Activated CD4-positive, CD25-positive, alpha-beta regulatory T cell (primary cell): ENCODE measurements at regions not wholly inside any gene's neighbourhood (a gene's known extent, or its start where the extent isn't known, plus 50 kb on each side); places are given as distances from the start of the nearest gene placed in this dataset.
"Not testable (repeated sequence)": the region's sequence is repeated elsewhere in the genome, so short reads cannot be mapped to it uniquely, and the experiment has no call there.

Source experiments
- DNase-seq, 4 experiments: peaks; one replicate each; lab custom pipeline; 2025; lab: John Stamatoyannopoulos, UW

DNA sequence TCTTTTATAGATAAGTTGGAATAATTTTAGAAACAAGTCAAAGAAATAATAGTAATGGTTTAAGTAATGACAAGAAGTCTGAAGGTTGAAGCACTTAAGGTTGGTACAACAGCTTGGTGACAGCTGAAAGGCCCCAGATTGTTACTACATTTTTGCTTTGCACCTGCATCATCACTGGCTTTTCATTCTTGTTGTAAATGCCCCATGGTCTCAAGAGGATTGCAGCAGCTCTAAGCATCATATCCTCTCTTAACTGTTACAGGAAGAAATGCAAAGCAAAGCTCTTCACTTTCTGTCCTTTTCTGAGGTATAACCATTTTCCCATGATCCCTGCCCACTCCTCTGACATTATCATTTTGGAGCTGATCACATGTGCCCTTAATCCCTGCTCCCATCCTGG is 461.0 kb downstream of the RPIA start:
- not testable (repeated sequence) for DNase-seq

- not testable (repeated sequence) for DNase-seq
These were observed 461.7 kb downstream of the RPIA start for GRCh38 chr2:89153210-89153609.

GRCh38 chr2:89154247-89154682 is 462.8 kb downstream of the RPIA start:
- DNase-seq = not testable (repeated sequence)

GRCh38 chr2:89160306-89160705 is 468.8 kb downstream of the RPIA start:
- DNase-seq = not testable (repeated sequence)

GRCh38 chr2:89161626-89162025 is 470.2 kb downstream of the RPIA start:
- DNase-seq = not testable (repeated sequence)

DNA sequence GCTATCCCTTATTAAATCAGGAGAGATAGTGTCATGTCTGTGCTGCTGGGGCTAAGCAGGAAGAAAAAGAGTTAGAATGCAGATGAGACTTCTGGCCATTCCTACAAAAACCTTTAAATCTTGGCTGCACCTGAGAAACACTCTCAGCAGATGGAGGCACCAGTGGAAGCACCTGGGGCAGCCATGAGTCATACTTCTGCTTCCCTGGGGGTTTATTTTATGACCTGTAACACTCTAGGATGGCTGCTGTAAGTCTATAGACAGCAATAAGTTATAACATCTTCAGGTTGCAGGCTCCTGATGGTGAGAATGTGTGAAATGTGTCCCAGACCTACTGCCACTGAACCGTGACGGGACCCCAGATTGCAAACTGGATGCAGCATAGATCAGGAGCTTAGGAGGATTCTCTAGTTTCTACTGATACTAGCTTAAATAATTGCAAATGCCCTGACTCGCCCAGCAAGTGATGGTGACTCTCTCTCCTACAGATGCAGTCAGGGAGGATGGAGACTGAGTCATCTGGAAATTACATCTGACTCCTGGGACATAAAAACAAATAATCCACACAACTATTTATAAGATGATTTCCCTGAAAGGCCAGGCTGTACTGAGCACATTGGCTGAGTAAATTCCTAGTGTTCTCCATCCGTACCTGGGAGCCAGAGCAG is 479.2 kb downstream of the RPIA start:
- not testable (repeated sequence) for DNase-seq

- DNase-seq = not testable (repeated sequence)
These were observed 479.7 kb downstream of the RPIA start for GRCh38 chr2:89171174-89171519.

GRCh38 chr2:89177004-89177403 is 485.5 kb downstream of the RPIA start:
- not testable (repeated sequence) for DNase-seq

GRCh38 chr2:89182221-89182620 is 490.7 kb downstream of the RPIA start:
- not testable (repeated sequence) for DNase-seq

DNA sequence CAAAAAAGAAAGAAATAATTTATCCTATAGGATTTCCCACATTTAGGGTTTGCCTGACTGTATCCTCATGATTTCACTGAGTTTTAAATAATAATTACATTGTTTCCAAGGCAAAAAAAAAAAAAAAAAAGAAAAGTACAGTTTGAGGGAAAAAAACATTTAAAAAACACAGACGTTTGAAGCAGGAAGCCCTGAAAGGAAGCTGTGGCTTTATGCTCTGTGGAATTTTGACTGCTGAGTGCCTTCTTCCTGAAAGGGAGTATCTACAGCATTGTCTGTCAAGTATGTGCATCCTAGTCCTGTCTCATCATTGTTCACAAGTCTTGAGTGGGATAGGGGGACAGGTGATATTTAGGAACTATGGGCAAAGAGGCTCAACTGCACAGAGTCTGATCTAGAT is 493.3 kb downstream of the RPIA start:
- DNase-seq = not testable (repeated sequence)

DNA sequence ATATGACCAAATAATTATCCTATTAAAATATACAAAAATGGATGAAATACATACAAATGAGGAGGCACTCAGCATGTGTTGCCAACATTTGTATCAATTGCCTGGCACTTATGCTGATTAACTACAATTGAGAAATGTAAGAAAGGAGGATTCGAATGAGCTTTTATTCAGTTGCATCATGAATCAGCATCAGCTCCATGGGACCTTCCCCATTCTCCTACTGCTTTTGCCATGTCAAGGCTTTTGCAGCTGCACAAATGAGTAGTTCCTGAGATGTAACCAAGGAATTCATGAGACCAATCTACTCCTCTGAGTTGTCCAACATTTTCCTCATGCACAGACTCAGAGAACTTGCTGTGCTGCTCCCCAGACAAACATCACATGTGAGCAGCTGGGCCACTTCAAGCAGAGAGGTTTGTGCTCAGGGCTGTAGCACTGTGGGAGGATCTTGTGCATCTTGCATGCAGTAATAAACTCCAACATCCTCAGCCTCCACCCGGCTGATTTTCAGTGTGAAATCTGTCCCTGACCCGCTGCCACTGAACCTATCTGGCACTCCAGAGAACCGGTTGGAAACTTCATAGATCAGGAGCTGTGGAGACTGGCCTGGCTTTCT is 504.3 kb downstream of the RPIA start:
- DNase-seq = not testable (repeated sequence)

GRCh38 chr2:89196719-89197118 is 505.2 kb downstream of the RPIA start:
- not testable (repeated sequence) for DNase-seq

- DNase-seq = not testable (repeated sequence)
These were observed 506.6 kb downstream of the RPIA start for GRCh38 chr2:89198026-89198425.

GRCh38 chr2:89199453-89200246 is 508.2 kb downstream of the RPIA start:
- DNase-seq = not testable (repeated sequence)

- not testable (repeated sequence) for DNase-seq
These were observed 508.7 kb downstream of the RPIA start for GRCh38 chr2:89200247-89200527.

DNA sequence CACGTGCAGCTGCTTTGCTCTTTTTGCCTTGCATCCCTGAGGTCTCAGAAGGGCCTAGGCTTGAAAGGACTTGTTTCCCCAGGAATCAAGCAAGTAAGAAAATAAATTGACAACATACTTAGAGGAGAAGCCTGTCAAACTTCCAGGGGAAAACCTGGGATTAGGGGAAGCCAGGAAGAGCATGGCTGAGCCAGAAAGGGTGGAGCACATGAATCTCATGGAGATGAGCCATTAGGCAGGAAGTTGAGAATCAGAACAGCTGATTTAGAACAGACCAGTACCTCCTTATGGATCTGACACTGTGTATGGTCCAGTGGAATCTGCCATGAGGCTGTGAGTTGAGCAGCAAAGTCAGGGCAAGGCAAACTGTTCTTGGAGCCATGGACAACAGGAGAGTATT is 511.0 kb downstream of the RPIA start:
- not testable (repeated sequence) for DNase-seq

- not testable (repeated sequence) for DNase-seq
These were observed 513.7 kb downstream of the RPIA start for GRCh38 chr2:89205153-89205552.

DNA sequence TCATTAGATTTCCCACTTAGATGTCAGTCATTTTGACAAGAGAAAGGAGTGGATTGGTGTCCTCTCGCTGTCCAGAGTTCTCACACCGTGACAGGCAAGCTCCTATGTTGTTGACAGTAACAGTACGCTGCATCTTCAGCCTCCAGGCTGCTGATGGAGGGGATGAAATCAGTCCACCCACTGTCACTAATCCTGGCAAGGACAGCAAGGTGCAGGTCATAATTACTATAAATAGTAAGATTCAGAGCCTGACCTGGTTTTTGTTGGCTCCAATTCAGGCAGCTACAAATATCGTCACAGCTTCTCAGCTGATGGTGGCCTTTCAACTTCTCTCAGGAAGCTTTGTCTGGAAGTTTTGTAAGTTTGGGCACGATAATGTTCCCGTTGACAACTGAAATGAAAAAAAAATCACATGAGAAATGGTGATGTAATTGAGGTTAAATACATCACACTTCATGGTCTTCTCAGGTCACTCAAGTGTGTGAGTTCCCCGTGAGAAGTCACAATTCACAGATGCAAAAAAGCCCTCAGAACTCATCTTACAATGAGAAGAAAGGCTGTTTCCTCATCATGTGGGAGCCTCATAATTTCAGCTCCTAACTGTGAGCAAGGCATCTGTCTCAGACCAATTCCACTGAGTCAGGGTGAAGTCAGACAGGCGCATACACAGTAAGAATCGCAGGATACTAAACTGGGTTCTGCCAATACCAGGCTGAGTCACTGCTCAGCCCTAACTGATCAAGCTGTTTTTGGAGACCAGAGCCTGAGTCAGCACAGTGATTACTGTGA is 516.9 kb downstream of the RPIA start:
- not testable (repeated sequence) for DNase-seq

DNA sequence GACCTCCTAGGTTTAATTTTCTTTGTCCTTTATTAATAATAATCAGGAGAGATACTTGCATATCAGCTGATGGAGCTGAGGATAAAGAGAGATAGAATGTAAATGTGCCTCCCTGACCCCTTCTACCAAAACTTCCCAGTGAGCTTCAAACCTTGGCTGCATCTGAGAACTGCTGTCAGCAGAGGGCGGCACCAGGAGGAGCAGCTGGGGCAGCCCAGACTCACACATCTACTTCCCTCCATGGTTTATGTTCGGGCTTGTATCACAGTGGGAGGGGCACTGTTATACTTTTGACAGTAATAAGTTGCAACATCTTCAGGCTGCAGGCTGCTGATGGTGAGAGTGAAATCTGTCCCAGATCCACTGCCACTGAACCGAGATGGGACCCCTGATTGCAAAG is 521.7 kb downstream of the RPIA start:
- DNase-seq = not testable (repeated sequence)

GRCh38 chr2:89213811-89214210 is 522.3 kb downstream of the RPIA start:
- not testable (repeated sequence) for DNase-seq

- DNase-seq = not testable (repeated sequence)
These were observed 530.0 kb downstream of the RPIA start for GRCh38 chr2:89221474-89221873.

DNA sequence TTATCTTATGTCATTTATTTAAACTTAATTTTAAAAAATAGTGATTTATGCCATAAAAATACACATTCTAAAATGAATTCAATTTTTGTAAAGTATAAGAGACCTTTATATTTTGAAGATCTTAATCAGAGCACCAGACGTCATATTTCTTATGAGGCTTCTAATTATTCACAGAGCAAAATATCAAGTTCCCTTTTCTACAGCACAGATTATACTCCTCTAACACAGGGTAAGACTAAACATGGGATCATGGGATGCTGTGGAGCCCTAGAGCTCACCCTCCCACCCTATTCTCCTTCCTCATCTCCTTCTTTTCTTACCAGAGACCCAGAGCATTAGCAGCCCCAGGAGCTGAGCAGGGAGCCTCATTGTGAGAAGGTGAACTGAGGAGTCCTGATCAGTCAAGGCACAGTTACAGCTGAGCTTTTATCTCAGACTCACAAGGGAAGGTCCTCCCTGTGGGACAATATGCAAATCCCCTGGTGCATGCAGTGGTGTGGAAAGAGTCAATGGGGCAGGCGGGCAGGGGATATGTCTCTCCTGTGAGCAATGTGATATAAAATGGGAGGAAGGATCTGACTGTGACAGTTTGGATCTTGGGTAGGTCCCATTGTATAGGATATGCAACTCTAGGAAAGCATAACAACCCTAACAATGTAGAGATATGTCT is 530.7 kb downstream of the RPIA start:
- not testable (repeated sequence) for DNase-seq
